LoVo (cell line): ENCODE measurements at regions not wholly inside any gene's neighbourhood (a gene's known extent, or its start where the extent isn't known, plus 50 kb on each side); places are given as distances from the start of the nearest gene placed in this dataset.

Experiments
- DNase-seq: peaks from one replicate; pipeline ENCODE4 v3.0.0-alpha.2; 2016; ENCODE audit warnings: low spot score

- no peak for DNase-seq
These were observed 72.0 kb upstream of the GORAB start for GRCh38 chr1:170460001-170460400.

GRCh38 chr1:170460414-170461155 is 71.4 kb upstream of the GORAB start:
- DNase-seq: no peak

GRCh38 chr1:170461291-170461747 is 70.6 kb upstream of the GORAB start:
- DNase-seq: no peak

GRCh38 chr1:170461762-170462384 is 70.1 kb upstream of the GORAB start:
- DNase-seq: no peak

- DNase-seq: no peak
These were observed 61.8 kb upstream of the GORAB start for GRCh38 chr1:170470121-170470520.

GRCh38 chr1:170471398-170472053 is 60.4 kb upstream of the GORAB start:
- DNase-seq: no peak

- no peak for DNase-seq
These were observed 51.0 kb upstream of the GORAB start for GRCh38 chr1:170481000-170481399.
